SK-N-DZ (cell line): ENCODE measurements at regions not wholly inside any gene's neighbourhood (a gene's known extent, or its start where the extent isn't known, plus 50 kb on each side); places are given as distances from the start of the nearest gene placed in this dataset.
"Not testable (repeated sequence)": the region's sequence is repeated elsewhere in the genome, so short reads cannot be mapped to it uniquely, and the experiment has no call there.

Experiments used
- DNase-seq: peaks from one replicate; pipeline ENCODE4 v3.0.0-alpha.2; 2015; ENCODE audit warnings: low spot score
- small RNA-seq, 2 experiments: library from RNA; depleted of rRNA; stranded (forward); fragments of <200 nt; gene quantifications; one replicate each; pipeline ENCODE3, GENCODE V24; 2014

DNA sequence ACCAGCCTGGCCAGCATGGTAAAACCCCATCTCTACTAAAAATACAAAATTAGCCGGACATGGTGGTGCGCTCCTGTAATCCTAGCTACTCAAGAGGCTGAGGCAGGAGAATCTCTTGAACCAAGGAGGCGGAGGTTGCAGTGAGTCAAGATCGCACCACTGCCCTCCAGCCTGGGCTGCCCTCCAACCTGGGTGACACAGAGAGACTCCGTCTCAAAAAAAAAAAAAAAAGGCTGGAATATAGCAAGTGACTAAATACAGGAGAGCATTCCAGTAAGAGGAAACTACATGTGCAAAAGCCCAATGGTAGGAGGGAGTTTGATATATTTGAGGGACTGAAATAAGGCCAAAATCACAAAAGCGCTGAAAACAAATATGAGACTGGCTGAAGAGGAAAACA lies 76.5 kb upstream of the NR5A2 start:
- not testable (repeated sequence) for DNase-seq

DNA sequence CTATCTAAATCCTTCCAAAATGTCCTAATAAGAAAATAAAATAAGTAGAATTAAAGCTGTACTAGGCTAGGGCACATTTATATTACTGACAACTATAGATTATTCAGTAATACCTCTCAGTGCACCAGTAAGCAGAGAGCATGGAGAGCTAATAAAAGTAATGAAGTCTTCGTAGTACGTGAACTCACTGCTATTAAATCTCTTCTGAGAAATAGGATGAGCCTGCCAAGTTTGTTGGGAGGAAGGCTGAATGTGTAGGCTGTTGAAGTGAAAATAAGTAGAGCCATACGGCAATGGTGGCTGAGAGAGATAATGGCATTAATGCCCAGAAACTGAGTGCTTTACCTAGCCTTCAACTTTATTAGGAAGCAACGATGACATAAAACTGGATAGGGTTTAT lies 73.9 kb upstream of the NR5A2 start:
- DNase-seq, result no peak

DNA sequence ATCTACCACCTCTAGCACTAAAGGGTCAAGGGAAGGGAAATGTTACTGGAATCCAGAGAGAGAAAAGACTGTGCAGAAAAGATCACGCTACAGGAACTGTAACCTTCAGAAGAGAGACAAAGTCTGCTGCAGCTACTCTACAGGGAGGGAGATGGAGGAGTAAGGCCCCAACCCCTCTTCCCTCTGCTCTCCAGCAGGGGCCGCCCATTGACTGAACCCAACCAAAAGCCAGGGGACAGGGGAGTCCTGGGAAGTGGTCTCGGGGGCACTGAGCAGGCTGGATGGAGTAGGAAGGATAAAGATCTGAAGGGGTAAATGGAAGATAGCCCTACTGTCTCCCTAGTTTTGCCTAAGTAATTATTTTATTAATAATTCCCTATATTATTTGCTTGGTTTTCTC lies 72.8 kb upstream of the NR5A2 start:
- DNase-seq, result no peak

DNA sequence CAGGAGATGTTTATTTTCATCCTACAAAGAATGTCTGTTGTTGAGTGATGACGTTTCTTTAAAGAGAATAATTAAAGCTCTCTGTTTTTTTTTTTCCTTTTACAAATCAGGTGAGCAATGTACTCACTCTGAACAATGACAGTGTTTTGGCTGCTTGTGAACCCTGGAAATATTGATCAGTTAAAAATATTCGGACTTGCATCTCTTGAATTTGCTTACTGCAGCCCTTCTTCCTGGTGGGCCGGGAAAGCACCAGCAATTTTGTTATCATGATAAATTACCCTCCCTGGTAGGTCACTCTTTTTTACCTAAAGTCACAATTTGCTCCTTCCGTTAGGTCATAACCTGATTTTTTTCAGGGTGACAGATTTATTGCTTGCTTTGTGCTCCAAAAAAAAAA lies 72.3 kb upstream of the NR5A2 start:
- no peak for DNase-seq

DNA sequence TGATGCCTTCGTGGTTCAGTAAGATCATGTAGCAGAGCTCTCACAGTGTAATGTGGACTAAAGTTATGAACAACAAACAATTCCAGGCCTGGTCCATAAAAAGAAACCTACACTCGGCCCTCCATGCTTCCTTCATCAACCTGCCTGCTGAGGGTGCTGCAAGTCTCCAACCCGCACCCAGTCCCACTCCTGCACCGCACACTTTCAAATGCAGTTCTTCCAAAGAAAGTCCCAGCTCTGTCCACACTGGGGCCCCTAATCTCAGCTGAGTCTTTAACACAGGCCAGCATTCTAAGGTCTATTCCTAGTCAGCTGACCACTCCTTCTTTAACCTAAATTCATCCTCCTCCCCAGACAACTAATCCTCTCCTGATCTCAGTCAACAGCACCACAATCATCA lies 71.5 kb upstream of the NR5A2 start:
- DNase-seq, result no peak

DNA sequence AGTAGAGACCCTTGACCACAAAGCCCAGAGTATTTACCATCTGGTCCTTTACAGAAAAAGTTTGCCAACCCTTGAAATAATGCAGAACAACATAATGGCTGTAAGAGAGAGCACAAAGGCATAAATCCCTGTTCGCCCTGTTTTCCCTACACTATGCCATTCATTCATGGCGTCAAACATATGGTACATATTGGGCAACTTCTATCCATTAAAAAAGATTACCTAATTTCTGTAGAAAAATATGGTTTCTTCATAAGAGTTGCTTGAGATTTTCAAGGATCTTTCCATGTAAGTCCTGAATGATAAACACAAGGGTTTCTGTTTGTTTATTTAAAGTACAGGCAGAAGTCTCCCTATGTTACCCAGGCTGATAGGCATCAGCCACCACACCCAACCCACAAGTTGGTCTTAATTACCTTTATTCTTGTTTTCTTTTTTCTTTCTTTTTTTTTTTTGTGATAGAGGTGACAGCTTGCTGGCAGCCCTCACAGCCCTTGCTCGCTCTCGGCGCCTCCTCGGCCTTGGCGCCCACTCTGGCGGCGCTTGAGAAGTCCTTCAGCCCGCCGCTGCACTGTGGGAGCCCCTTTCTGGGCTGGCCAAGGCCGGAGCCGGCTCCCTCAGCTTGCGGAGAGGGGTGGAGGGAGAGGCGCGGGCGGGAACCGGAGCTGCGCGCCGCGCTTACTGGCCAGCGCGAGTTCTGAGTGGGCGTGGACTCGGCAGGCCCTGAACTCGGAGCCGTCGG lies 68.3 kb upstream of the NR5A2 start:
- DNase-seq, result no peak

DNA sequence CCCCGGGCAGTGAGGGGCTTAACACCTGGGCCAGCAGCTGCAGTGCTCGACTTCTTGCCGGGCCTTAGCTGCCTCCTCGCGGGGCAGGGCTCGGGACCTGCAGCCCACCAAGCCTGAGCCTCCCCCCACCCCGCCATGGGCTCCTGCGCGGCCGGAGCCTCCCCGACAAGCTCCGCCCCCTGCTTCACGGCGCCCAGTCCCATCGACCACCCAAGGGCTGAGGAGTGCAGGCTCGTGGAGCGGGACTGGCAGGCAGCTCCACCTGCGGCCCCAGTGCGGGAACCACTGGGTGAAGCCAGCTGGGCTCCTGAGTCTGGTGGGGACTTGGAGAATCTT lies 67.8 kb upstream of the NR5A2 start:
- DNase-seq, result no peak

DNA sequence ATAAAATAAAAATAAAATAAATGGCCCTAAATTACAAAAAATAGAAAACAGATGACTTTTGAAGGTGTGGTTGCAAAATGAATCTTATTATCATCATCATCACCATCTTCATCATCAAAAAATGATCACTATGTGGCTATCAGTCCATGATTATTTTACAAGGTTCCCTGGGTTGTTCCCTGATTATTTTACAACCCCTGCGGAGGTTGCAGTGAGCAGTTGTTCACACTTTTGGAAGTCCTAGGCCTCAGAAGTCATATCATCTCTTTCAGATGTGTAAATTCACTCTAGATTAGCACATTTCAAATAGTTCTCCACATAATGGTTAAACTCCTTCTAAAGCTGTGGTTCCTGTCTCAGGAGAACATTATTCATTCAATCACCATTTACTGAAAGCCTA lies 57.4 kb upstream of the NR5A2 start:
- no peak for DNase-seq

DNA sequence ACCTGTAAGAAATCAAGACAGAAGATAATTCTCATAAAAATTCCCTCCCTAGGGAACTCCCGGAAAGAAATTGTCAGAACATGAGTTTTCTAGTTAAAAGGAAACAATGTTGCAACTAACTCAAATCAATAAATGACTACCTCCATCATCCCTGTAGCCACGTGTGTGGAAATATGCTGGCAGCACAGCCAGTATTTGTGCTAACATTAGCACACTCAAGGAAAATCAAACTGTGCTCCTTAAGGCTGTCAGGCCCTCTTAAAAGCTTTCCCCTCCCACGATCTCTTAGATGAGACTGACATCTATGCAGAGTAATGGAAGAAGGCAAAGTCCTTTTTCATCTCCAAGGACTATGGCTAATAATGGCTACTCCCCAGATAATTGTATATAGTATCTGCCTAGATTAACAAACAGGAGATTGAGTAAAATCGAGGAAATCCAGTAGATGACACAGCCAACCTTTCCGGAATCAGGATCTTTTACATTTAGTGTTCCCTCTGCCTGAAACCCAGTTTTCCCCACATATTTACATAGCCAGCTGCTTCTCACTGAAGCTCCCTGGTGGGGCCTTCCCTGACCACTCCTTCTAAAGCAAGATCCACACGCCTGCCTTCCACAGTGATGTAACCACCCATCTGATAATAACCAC lies 50.9 kb upstream of the NR5A2 start:
- DNase-seq, result no peak

Small RNA genes in the stretch of these regions (small RNA-seq; reads per million reads assigned to genes)
- 4.8 to 64.4 reads per million in 2 experiments for gene MIR181A1
- gene MIR181B1, result 0.97 to 17.3 reads per million in 2 experiments
- 0 reads per million in 2 experiments for gene RNU6-778P
